SK-MEL-5 (cell line): ENCODE measurements at regions not wholly inside any gene's neighbourhood (a gene's known extent, or its start where the extent isn't known, plus 50 kb on each side); places are given as distances from the start of the nearest gene placed in this dataset.
"Not testable (repeated sequence)": the region's sequence is repeated elsewhere in the genome, so short reads cannot be mapped to it uniquely, and the experiment has no call there.

Source experiments
- DNase-seq: peaks from one replicate; pipeline ENCODE4 v3.0.0-alpha.2; 2016; ENCODE audit warnings: low read depth, low spot score
- in situ Hi-C: cut with HindIII; loops from 2 replicates; pipeline ENCODE4 v1.10.0; 2016; ENCODE audit warnings: low sequenced_read_pairs, high pct_unique_total_duplicates, low pct_unique_long_range_greater_than_20kb

- DNase-seq, result no peak
Measured at GRCh38 chr1:60930130-60930529, 152.2 kb upstream of the NFIA start.

GRCh38 chr1:60924964-60925798 is 157.2 kb upstream of the NFIA start:
- DNase-seq, result no peak
- in situ Hi-C loops, result no loop called here

More at GRCh38 chr1:60930130-60930529, 152.2 kb upstream of the NFIA start:
- in situ Hi-C loops, result no loop called here

DNA sequence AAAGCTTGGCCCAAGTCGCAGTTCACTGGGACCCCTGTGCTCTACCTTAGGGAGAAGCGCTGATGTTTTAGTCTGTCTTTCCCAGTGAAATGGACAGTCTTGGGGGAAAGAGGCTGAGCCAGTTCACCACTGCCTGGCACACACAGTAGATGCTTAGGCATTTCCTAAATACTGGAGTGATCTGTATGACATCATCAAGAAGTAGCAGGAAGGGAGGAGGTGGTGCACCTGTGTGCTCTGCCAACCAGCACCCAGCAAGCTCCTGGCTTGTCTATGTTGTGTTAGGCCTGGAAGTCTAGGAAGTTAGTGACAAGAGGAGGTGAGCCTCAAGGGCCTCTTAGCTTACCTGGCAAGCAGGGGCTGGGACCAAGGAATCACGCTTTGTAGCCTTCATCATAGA is 158.2 kb upstream of the NFIA start:
- DNase-seq, result no peak
- in situ Hi-C loops, result no loop called here

DNA sequence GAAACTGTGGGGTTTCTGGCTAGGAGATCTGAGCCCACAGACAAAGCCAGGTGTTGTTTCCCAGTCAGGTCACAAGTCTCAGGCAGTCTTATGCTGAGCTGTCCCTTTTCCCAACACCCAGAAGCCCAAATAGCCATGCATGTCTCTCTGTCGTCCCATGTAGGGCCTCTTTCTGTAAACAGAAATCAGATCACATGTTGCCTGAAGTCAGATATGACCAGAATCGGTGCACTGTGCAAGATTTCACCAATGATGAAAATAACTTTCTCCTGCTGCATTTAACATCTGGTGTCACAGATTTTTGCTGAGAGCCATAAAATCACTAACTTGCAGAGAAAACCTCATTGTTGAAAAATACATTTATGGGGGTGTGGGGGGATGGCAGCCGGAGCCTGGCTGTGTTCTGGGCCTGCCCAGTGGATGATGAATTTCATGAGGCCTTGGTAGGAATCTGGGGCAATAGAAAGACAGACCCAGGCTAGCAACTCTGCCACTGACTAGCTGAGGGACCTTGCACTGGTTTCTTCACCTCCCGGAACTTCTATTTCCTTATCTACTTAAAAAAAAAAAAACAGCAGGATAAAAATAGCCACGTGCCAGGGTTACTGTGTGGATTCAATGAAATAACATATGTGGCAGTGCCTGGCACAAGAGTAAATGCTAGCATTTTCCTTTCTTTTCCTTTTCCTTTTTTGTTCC is 158.8 kb upstream of the NFIA start:
- in situ Hi-C loops, result no loop called here
- no peak for DNase-seq

DNA sequence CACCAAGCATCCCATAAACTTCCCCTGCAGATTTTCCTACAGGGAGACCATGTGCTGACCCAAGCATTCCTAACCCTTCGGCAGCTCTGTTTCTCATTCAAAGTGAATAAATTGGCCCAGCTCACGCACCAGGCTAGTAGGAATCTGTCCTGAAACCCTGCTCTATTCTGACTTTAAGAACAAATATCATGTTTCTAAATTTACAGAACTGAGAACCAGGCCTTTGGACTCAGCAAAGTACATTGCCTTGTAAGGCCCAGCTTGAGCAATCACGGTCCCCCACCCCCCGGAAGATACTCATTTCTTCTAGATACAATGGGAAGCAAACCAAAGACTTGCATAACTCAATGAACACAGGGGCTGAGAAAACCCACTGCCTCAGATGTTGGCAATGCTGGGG is 160.1 kb upstream of the NFIA start:
- in situ Hi-C loops, result no loop called here
- DNase-seq, result no peak

- in situ Hi-C loops, result no loop called here
- no peak for DNase-seq
Measured at GRCh38 chr1:60921175-60921574, 161.2 kb upstream of the NFIA start.

DNA sequence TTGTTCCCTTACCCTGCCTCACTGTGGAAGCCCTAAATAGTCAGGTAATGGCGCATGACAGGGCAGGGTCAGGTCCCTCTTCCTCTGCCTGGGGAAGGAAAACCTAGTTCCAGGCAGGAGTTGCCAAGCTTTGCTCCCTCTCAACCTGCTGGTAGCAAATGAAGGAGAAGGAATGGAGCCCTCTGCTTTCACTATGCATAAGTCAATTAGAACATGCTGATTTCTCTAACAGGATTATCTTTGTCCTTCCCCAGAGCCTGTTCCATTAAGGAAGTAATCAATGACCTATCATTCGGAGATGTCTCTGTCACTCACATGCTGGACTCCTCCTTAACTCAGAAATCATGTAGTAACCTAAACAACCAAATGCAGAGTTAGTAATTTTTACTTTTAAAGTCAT is 161.8 kb upstream of the NFIA start:
- in situ Hi-C loops, result no loop called here
- no peak for DNase-seq

DNA sequence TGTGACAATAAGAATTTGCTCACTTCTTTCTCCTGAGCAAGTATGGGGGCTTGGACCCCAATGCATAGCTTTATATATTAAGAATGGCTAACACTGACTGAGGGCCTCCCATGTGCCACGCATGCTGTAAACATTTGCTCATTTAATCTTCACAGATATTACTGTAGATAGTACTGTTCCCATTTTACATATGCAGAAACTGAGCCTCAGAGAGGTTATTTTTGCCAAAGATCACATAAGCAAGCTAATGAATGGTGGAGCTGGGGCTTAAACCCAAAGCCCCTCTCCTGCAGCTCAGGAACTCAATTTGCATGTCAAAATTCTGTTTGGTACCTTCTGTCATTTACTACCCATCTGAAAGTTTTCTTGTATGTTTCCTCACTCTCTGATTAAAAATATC is 163.5 kb upstream of the NFIA start:
- DNase-seq, result no peak
- in situ Hi-C loops, result no loop called here

DNA sequence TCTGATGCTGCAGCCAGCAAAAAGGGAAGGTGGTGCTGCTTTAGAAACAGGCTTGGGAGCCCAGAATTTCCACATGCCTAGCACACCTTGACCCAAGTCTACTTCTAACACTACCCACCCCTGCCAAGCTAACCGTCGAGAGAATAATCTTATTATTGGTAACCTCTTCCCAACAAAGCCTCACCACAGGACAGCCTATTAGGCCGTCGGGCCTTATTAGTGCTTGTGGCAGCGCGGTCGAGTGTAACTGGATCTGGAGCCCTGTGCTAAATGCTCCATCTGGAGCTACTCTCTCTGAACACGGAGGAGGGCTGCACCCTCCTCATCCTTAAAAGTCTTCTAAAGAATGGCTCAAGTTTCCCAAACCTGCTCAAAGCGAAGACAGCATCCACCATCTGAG is 165.5 kb upstream of the NFIA start:
- no peak for DNase-seq
- in situ Hi-C loops, result no loop called here

GRCh38 chr1:60916199-60916598 is 166.2 kb upstream of the NFIA start:
- DNase-seq, result no peak
- in situ Hi-C loops, result no loop called here

DNA sequence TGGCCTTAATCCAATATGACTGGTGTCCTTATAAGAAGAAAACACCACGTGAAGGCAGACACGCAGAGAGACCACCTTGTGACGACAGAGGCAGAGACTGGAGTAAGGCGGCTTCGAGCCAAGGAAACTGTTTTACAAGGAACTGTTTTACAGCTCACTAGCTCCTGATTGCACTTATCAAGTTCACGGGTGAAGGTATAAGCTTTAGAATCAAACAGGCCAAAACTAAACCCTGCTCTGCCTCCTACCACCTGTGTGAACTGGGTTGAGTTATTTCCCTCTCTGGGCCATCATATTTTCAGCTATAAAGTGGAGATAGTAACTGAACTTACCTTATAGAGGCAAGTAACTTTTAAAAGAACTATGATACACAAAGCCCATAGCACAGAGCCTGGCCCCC is 166.9 kb upstream of the NFIA start:
- no peak for DNase-seq
- in situ Hi-C loops, result no loop called here

DNA sequence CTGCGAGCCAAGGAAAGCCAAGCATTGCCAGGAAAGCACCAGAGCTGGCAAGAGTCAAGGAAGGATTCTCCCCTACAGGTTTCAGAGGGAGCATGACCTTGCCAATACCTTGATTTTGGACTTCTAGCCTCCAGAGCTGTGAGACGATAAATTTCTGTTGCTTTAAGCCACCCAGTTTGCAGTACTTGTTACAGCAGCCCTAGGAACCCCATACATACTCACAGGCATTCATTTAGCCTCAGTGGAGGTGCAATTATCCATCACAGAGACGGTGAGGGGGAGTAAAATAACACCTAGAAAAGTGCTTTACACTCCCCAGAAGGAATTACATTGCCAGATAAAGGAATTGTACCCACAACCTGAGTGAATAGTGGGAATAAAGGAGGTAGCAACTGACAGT is 167.4 kb upstream of the NFIA start:
- no peak for DNase-seq
- in situ Hi-C loops, result no loop called here

- in situ Hi-C loops, DNase-seq: not testable (repeated sequence)
Measured at GRCh38 chr1:60913708-60914107, 168.7 kb upstream of the NFIA start.

DNA sequence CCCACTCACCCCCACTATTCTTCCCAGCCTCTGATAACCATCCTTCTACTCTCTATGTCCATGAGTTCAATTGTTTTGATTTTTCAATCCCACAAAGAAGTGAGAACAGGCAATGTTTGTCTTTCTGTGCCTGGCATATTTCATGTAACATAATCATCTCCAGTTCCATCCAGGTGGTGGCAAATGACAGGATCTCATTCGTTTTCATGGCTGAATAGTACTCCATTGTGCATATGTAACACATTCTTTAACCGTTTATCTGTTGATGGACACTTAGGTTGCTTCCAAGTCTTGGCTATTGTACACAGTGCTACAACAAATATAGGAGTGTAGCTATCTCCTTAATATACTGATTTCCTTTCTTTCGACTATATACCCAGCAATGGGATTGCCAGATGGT is 169.3 kb upstream of the NFIA start:
- in situ Hi-C loops, result no loop called here
- DNase-seq, result no peak

- in situ Hi-C loops, result no loop called here
- DNase-seq, result peak; percentile 31
Measured at GRCh38 chr1:60911966-60912697, 170.2 kb upstream of the NFIA start.

GRCh38 chr1:60908159-60908558 is 174.2 kb upstream of the NFIA start:
- DNase-seq, result no peak
- in situ Hi-C loops, result no loop called here

DNA sequence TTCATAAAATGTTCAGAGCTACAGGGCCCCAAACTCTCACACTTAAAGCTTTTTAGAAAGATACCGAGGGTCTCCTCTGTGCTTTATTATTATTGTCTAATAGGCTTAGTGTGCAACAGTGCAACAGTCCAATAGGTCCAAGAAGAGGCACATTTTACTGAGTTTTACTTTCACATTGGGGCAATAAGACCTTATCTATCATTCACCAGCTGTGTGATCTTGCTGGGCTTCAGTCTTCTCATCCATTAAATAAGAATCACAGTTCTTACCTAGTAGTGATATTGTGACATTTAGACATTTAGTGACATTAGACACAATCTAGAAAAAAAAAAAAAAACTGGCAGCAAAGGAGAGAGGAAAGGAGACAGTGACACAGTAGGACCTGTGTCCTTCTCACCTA is 175.8 kb upstream of the NFIA start:
- DNase-seq, result no peak
- in situ Hi-C loops, result no loop called here

DNA sequence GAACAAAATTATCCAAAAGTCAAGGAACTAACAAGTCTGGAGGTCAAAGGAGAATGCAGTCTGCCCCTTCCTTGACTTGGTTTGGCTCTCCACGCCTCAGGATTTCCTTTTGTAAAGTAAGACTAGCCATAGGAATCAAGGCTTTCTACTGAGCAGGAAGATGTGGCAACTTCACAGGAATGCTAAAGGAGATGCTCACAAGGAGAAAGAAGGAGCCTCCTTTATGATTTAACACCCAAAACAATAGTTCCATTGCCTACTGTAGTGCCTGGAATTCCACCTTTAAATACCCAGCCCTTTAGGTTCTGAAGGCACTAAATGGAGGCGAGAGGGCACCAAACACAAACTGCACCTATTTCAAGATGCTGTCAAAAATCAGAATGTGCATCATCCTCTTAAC is 176.3 kb upstream of the NFIA start:
- no peak for DNase-seq
- in situ Hi-C loops, result no loop called here
